ENCODE measurements at regions not wholly inside any gene's neighbourhood (a gene's known extent, or its start where the extent isn't known, plus 50 kb on each side); places are given as distances from the start of the nearest gene placed in this dataset.

- ChIA-PET POLR2A (no interaction called here), CTCF (no interaction called here)
- intact Hi-C loops (cut with micrococcal nuclease), result no loop called here
Measured at GRCh38 chr1:234938924-234939323, 189.7 kb downstream of the TOMM20 start.

GRCh38 chr1:234938135-234938534, 190.5 kb downstream of the TOMM20 start:
- ATAC-seq (no peak), DNase-seq (ENCODE audit: low read depth, low spot score) (no peak)
- Histone ChIP-seq H3K4me3 (replicated peaks in 1 of 2; ENCODE audit: low read depth in 1 of 2, low read length in 2 of 2) (no peak overlapping the region), H3K36me3 (ENCODE audit: control insufficient read depth in 1 of 2, insufficient read depth in 2 of 2, low read length in 2 of 2) (no peaks in the 10 kb centered on the region), H3K4me2 (ENCODE audit: low read length) (no peak overlapping the region), H2AFZ (ENCODE audit: low read depth, low read length, poor library complexity, severe bottlenecking) (no peak overlapping the region), H3K9me3 (ENCODE audit: control insufficient read depth in 1 of 2, insufficient read depth in 1 of 2, low read depth in 1 of 2, low read length in 2 of 2) (no peaks in the 10 kb centered on the region), H3K27ac (ENCODE audit: low read depth, low read length) (no peak overlapping the region), H3K27me3 (ENCODE audit: insufficient read depth, low read length) (no peaks in the 10 kb centered on the region), H3K9ac (ENCODE audit: low read length) (no peak overlapping the region), H4K20me1 (ENCODE audit: insufficient read depth) (no peaks in the 10 kb centered on the region), H3K79me2 (ENCODE audit: insufficient read depth, low read length) (no peaks in the 10 kb centered on the region), H3K4me1 (ENCODE audit: control insufficient read depth in 1 of 2, insufficient read depth in 2 of 2, low read length in 2 of 2) (peaks cover 0 to 4% of the 10 kb centered on the region in 2 experiments; a peak in 1 of 4 replicates), H3K9me2 (ENCODE audit: insufficient read depth) (no peaks in the 10 kb centered on the region)
- POLR2A ChIA-PET, result no interaction called here
- RAD21 ChIA-PET (ENCODE audit: low non-redundant PET in 1 of 2, low total read pairs in 2 of 2, uncharacterized antibody in 2 of 2, unreplicated experiment in 2 of 2), result no interaction called here
- intact Hi-C loops (cut with micrococcal nuclease), result no loop called here
- no TSS peak for BruUV-seq (replicated peaks)
- CTCF ChIA-PET, result no interaction called here
- no peak for TF ChIP-seq EZH2phosphoT487 (IDR thresholded peaks at IDR 0.05; ENCODE audit: borderline replicate concordance)
- no peak for TF ChIP-seq ELF1 (IDR thresholded peaks at IDR 0.05; ENCODE audit: borderline replicate concordance, low read depth)
- no peak for TF ChIP-seq MAX (IDR thresholded peaks at IDR 0.05)
- no peak for TF ChIP-seq ZNF274 (IDR thresholded peaks at IDR 0.05; ENCODE audit: low read depth, low read length)
- TF ChIP-seq YY1 (IDR thresholded peaks at IDR 0.05; ENCODE audit: extremely low read depth, insufficient replicate concordance, low read depth, low read length), result no peak
- TF ChIP-seq EZH2 (IDR thresholded peaks at IDR 0.05), result no peak
- no peak for TF ChIP-seq CEBPB (IDR thresholded peaks at IDR 0.05; ENCODE audit: low read depth)
- no peak for TF ChIP-seq ZFX (IDR thresholded peaks at IDR 0.05)
- TF ChIP-seq REST (IDR thresholded peaks at IDR 0.05; ENCODE audit: low read depth), result no peak
- TF ChIP-seq POLR2A (IDR thresholded peaks at IDR 0.05; ENCODE audit: borderline replicate concordance, extremely low read depth, insufficient read depth, insufficient read length), result no peak
- no peak for TF ChIP-seq SP1 (IDR thresholded peaks at IDR 0.05; ENCODE audit: low read depth)
- TF ChIP-seq EGR1 (IDR thresholded peaks at IDR 0.05; ENCODE audit: low read depth), result no peak

More at GRCh38 chr1:234938924-234939323, 189.7 kb downstream of the TOMM20 start:
- Histone ChIP-seq H3K9ac (ENCODE audit: low read length) (no peak overlapping the region), H3K9me3 (ENCODE audit: control insufficient read depth in 1 of 2, insufficient read depth in 1 of 2, low read depth in 1 of 2, low read length in 2 of 2) (no peaks in the 10 kb centered on the region), H4K20me1 (ENCODE audit: insufficient read depth) (no peaks in the 10 kb centered on the region), H3K27me3 (ENCODE audit: insufficient read depth, low read length) (no peaks in the 10 kb centered on the region), H3K27ac (ENCODE audit: low read depth, low read length) (no peak overlapping the region), H3K9me2 (ENCODE audit: insufficient read depth) (no peaks in the 10 kb centered on the region), H2AFZ (ENCODE audit: low read depth, low read length, poor library complexity, severe bottlenecking) (no peak overlapping the region), H3K4me1 (ENCODE audit: control insufficient read depth in 1 of 2, insufficient read depth in 2 of 2, low read length in 2 of 2) (no peaks in the 10 kb centered on the region), H3K4me2 (ENCODE audit: low read length) (no peak overlapping the region), H3K36me3 (ENCODE audit: control insufficient read depth in 1 of 2, insufficient read depth in 2 of 2, low read length in 2 of 2) (no peaks in the 10 kb centered on the region), H3K79me2 (ENCODE audit: insufficient read depth, low read length) (no peaks in the 10 kb centered on the region), H3K4me3 (replicated peaks in 1 of 2; ENCODE audit: low read depth in 1 of 2, low read length in 2 of 2) (no peak overlapping the region)
- ATAC-seq, result no peak
- BruUV-seq (replicated peaks), result no TSS peak
- no peak for DNase-seq (ENCODE audit: low read depth, low spot score)
- RAD21 ChIA-PET (ENCODE audit: low non-redundant PET in 1 of 2, low total read pairs in 2 of 2, uncharacterized antibody in 2 of 2, unreplicated experiment in 2 of 2), result no interaction called here
- TF ChIP-seq FOSL1 (IDR thresholded peaks at IDR 0.05; ENCODE audit: low read depth) (no peak), TCF7L2 (IDR thresholded peaks at IDR 0.05; ENCODE audit: borderline replicate concordance, extremely low read depth, insufficient read depth, insufficient read length) (no peak), MAX (IDR thresholded peaks at IDR 0.05) (no peak), SIN3A (IDR thresholded peaks at IDR 0.05; ENCODE audit: low read depth) (no peak), YY1 (IDR thresholded peaks at IDR 0.05; ENCODE audit: extremely low read depth, insufficient replicate concordance, low read depth, low read length) (no peak), POLR2AphosphoS5 (IDR thresholded peaks at IDR 0.05; ENCODE audit: low read depth, low read length) (no peak), SRF (IDR thresholded peaks at IDR 0.05; ENCODE audit: low read depth) (no peak), RAD21 (IDR thresholded peaks at IDR 0.05; ENCODE audit: low read depth) (no peak), EGR1 (IDR thresholded peaks at IDR 0.05; ENCODE audit: low read depth) (no peak)
